Activated CD8-positive, alpha-beta memory T cell treated with anti-CD3 and anti-CD28 coated beads for 4 hours (primary cell): ENCODE measurements at regions not wholly inside any gene's neighbourhood (a gene's known extent, or its start where the extent isn't known, plus 50 kb on each side); places are given as distances from the start of the nearest gene placed in this dataset.
A peak's percentile ranks its signal among the peaks of the same experiment; 100 is the strongest.
"Not testable (repeated sequence)": the region's sequence is repeated elsewhere in the genome, so short reads cannot be mapped to it uniquely, and the experiment has no call there.

Experiments
- DNase-seq, 2 donors: peaks; one replicate each; pipeline ENCODE4 v3.0.0-alpha.2; 2020; ENCODE audit warnings: low read depth in 2 of 2

DNA sequence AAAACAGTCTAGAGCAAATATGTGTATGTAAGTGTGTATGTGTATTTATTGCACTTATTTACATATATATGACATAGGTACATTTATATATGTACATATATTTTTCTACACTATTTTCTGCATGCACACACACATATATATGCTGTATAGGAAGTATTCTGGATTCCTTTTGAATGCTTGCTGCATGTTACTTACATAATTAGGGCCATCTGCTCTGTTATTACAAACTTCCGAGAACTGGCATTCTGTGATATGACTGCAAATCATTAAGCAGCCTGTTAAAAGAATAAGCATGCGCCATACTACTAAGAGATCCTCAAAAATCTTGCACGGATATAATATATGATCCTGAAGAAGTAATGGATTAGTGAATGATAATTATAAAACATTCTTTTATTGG is 1157.6 kb upstream of the TENM3 start:
- DNase-seq, result no peak

DNA sequence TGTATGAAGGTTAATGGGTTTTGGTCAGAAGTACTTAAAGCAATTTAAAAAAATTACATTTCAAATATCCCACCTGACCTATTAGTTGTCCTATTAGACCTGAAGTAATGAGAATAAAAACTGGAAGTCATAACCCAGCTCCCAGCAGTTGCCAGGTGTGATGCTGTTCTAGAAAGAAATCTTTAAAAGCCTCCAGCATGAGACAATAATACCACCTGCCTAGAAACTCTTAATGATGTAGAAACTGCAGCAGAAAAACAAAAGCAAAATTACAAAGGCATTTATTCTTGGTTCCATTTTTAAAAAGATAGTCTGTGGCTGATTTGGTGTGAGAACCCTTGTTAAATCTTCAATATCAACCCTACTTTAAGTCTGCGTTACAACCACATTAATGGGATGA is 1137.7 kb upstream of the TENM3 start:
- DNase-seq, result no peak

DNA sequence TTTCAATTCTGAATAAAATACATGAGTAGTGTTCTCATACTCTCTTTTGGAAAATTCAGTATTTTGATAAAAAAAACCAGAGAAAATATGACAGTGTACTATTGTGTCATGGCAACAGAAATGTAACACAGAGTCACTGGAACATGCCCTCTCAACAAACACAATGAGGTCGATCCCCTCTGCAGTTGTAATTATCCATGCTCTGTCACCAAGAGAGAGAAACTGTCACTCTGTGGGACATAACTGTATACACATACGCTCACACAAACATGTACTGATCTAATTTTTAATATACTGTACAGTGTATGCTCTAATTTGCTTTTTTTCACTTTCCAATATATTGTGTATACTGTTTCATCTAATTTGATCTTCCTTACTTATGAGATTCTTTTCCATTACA is 1136.8 kb upstream of the TENM3 start:
- no peak for DNase-seq

DNA sequence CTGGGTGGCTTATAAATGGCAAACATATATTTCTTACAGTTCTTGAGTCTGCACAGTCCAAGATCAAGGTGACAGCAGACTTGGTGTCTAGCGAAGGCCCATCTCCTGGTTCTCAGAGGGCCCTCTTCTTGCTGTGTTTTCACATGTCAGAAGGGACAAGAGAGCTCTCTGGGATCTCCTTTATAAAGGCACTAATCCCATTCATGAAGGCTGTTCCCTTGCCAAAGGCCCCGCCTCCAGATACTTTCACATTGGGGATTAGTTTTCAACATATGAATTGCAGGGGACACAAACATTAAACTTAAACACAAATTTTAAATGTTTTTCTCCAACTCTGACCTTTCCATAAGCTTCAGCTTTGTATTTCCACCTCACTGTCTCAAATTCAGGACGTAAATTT is 1135.0 kb upstream of the TENM3 start:
- no peak for DNase-seq

DNA sequence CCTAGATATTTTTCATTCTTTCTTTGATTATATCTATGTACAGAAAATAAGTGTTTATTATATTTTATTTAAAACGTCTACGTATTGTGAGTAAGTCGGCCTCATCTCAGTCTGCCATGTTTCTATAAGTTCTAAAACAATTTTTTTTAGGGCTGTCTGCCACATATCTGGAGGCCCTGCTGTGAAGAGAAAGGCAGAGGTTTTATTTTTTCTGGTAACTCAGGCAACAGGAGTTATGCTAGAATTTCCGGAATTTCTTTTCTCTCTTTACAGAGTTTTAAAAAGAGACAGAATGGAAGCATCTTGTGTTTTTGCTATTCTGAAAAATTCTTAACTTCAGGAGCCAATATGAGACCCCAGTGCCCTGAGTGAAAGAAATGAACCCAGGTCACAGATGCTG is 1124.0 kb upstream of the TENM3 start:
- no peak for DNase-seq

DNA sequence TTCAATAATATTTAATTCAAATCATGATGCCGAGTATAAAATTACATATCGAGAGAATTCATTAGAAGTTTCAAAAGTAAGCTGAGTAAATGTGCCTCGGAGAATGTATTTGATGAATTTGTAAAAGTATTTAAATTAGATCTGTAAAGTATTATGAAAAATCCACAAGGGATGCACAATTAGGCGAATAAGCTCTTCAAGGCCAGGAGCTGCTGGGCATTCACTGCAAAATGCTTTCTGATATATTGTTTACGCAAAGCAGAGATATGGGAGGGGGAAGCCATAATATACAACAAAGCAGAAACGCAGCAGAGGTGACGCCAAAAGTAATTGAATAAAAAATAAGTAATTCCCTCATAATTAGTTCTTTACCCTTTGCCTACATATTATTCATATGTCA is 1121.5 kb upstream of the TENM3 start:
- DNase-seq, result no peak

DNA sequence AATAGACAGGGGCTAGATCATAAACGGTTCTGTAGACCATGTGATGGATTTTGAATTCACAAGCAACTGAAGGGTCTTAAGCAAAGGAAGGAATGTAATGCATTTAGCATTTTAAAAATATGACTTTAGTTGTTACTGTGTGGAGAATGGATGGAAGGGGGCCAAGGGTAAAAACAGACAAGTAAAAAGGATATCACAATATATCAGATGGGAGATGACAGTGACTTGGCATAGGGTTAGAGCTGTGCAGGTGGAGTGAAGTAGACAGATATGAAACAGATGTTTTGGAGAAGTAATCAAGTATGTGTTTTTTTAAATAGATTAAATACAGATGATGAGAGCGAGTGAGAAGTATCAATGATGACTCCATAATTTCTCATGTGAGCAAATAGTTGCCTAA is 1116.0 kb upstream of the TENM3 start:
- DNase-seq, result no peak

DNA sequence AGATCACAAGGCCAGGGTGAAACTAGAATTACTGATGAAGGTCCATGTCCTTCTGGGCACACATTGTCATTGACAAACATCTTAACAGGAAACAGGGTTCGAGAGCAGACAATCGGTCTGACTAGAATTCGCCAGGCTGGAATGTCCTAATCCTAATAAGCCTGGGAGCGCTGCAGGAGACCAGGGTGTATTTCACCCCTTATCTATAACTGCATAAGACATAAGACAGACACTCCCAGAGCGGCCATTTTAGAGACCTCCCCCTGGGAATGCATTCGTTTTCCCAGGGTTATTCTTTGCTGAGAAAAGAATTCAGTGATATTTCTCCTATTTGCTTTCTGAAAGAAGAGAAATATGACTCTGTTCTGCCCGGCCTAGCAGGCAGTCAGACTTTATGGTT is 1112.9 kb upstream of the TENM3 start:
- DNase-seq, result not testable (repeated sequence)

DNA sequence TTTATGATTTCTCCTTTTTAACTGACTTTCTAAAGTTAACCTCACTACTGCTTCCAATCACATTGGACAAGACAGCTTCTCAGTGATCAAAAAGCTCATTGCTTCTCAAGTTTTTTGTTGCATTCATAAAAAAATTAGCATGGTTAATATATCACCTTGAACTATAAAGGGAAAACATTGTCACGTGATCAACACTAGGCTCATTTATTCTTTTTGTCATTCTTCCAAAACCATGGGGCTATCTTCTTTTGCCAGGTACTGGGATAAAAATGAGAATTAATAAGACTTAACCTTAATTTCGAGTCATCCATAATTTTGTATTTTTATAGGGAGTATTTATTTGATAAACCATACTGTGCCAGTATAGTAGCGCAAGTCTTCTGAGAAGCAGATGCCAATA is 1105.9 kb upstream of the TENM3 start:
- DNase-seq, result no peak

DNA sequence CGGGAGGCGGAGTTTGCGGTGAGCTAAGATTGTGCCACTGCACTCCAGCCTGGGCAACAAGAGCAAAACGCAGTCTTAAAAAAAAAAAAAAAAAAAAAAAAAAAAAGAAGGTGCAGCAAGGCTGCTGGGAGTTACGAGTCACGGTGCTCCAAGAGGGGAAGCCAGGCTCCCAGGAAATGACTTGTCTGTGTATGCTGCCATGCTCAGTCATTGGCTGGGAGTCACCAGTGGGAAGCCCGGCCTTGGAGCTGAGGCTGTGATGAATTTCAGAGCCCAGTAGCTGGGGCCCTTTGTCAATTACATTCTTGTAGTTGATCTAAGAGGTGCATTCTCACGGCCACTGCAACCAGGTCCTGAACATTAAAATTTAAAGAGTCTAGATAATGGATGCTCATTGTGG is 1105.1 kb upstream of the TENM3 start:
- no peak for DNase-seq

DNA sequence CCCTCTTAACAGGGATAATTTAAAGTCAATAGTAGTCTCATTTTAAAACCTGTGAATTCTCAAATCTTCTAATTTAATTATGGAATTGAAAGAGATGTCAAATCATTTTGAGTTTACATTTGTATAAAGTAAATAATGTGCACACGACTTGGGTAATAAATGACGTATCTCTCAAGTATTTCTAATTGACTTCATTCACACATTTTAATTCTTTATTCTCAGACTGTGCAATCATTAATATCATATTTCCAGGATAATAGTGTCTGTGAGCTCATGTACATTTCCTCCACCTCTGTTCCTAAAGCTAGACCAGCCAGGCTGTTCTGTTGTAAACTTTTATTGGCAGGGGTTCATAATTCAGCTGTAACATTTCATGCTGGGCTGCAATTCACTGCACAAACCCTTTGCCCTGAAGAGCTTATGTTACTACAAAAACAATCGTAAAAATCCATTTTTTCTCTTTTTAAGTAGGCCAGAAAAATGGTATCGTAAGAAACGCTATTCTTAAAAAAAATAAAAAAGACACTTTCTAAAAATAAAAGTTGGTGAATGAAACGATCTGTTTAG is 1103.1 kb upstream of the TENM3 start:
- DNase-seq, result no peak

DNA sequence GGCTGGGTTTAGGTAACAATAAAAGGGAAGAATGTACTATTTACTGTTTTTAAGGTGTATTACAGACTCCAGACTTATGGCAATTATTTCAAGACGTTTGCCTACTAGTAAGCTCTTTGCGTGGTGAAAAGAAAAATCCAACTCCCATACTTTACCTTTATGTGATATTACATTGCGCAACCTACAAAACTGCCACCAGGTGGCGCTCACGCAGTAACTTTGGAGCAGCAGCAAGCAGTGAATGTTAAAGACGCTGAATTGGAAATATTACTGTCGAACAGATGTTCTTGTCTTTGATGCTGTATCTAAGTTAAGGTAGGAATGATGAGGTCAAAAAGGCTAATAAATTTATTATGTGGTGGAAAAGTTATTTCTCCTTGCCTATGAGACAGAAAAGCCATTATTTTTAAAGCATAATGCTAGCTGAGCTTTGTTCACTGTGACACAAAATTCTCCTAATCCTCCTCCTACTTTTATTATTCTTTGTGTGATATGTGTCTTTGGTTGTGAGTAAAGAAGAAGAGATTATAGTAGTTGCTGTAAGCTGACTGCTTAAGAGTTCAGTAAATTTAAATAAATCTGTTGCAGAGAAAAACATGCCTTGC is 1099.8 kb upstream of the TENM3 start:
- DNase-seq, result peak; percentile 14 to 38

DNA sequence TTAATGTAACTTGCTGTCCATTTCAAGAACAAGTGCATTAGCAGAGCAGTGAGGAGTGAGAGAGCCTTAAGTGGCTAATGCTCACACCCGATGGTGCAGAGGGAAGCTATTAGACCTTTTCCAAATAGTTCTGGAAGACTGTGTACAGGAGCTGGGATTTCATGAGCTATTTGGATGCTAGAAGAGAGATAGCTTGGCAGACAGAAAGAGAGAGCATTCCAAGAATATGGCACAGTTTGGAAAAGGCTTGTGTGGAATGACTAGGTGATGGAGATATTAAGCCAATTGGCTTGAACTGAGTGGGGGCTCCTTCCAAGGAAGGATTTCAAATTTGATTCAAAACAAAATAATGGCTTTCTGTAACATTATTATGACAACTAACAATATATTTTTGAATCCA is 1097.2 kb upstream of the TENM3 start:
- no peak for DNase-seq

DNA sequence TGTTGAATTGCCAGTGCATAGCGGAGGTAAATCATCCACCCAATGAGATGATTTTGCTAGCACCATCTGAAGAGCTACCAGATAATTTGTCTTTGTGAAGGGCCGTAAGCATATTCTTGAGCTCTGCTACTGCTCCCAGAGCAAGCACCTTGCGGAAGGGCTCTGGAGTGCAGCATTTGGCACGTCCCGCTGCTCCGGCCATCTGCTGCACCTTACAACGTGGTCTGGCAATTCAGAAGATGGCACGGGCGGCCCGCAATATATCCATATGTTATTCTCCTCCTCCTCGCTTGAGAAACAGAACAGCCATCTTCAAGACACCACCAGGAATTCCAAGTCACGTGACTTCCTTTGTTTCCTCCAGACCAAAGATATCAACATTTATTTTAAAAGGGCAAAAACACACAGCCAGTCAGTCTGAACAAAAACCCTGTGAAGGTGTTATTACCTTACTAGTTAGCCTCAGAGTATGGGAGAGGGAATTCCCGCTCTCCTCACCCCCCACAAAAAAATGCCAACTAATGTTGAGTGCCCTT is 1095.7 kb upstream of the TENM3 start:
- DNase-seq, result no peak

DNA sequence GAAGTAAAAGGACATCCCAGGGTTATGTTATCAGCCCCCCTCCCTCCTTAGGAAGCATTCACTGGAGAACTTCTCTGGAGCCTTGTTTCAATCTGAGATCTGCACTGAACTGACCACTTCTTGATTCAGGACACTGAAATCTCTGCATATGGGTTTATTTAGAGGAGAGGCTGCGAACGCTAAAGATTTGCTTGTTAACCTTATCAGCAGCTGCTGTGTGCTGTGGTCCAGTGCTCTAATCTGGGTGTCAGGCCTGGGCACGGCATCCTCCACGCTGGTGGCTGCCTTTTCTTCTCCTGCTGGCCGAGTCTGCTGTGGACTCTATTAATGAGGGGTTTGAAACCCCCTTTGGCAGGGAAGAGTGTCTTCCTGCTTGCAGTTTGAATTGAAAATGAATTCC is 1094.7 kb upstream of the TENM3 start:
- DNase-seq, result no peak

DNA sequence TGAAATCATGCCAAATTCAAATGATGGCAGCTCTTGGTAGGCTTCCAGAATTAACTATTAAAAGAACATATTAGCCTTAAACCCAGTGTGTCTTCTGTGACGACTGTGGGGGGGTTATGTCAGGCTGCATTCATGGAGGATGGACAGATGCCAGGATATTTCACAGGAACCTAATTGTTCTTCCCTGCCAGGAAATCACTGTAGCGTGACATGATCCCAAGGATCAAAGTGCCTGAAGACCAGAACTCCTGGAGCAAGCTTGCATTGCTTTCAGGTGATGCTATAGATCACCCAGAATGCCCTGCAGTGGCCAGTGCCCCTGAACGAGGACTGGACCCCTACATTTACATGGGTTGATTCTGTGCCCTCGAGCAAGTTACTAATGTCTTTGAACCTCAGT is 1093.0 kb upstream of the TENM3 start:
- no peak for DNase-seq

DNA sequence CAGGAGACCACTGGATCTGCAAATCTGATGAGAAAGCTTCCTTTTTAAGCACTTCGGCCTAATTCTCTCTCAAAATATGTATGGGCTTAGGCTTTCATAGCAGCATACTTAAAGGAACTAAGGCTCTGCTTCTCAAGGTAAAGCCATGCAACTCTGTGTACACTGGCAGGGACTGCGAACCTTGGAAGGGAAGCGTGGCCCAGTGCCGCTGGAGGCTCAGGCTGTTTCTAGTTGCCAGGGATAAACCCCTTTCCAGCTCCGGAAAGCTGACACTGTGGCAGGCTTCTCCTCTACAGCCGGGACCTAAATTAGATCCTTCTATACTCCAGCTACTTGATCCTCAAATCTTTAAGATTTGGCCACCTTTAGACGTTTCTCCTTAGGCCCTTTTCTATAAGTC is 1091.3 kb upstream of the TENM3 start:
- DNase-seq, result no peak

DNA sequence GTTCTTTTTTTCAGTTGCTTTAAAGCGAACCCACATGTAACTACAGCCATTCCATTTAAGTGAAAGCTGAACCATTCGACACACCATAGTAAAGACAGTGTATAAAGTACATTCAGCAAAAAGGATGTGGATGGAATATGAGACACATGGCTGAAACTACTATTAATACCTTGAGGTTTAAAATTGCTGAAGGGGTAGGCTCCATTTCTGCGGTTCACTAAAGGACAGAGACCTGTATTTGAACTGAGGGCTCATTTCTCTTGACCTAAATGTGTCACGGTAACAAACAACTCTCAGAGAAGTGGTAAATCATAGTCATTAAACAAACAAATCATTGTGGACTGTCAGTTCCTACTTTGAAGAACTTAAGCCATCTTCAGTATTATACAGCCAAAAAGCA is 1085.6 kb upstream of the TENM3 start:
- DNase-seq, result no peak

DNA sequence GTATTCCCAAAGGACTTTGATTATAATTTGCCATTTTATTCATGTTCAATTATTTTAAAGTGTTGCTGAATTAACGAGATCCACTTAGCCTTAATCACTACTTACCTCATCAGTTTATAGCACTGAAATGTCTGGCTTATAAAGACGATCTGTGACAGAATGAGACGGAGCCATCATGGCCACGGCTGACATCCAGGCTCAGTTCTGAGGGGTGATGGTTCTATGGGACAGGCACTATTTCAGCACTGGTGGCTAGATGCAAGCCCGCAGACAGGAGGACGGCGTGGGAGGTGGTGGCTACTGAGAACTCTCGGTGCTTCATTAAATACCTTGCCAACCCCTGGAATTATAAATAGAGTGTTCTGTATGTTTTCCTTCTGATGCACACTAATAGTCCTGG is 1084.2 kb upstream of the TENM3 start:
- DNase-seq, result no peak

DNA sequence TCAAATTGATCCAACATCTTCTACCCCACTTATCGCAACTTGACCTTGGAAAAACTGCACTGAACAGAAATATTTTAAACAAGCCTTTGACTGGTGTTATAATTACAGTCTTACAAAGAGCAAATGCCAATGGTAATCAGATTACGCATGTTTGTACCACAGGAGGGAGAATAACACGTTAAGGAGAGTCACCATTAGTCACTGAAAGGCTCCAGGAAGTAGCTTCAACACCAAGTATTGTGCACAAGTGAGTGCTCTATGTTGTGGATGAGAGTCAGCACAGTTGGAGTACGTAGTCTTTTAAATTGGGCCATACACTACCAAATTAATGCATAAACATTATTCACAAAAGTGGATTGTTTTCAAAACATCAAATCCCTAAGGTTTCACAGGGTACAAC is 1081.5 kb upstream of the TENM3 start:
- no peak for DNase-seq

DNA sequence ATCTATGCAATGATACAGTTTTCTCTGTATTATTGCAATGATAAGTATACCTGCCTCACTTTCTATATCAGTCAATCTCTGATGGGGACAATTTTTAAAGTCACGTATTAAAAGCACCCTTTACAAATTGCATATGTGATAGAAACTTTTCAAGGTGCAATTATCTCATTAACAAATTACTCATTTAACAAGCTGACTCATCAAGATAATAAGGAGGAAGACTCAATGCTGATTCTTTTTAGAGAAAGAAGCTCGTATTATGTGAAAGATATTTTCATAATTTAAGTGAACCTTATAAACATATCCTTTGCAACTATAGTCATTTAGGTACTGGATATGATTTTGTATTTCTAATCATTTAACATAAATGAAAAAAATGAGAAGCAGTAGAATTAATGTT is 1080.9 kb upstream of the TENM3 start:
- no peak for DNase-seq

DNA sequence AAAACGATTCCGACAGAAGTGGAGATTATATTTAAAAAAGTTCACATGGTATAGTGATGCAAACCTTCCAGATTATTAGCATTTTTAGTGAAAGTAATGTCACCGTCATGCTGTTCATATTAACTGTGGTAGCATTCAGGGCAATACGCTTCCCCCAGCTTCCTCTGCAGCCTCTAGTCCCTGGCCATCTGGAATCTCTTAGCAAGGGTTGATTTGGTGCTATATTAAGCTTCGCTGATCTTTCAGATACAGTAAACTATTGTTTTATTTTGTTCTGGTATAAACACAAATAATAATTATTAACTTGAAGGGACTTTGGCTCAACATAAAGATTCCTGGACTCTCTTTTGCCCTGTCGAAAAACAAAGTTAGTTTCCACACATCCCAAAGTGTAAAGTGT is 1080.5 kb upstream of the TENM3 start:
- DNase-seq, result no peak

DNA sequence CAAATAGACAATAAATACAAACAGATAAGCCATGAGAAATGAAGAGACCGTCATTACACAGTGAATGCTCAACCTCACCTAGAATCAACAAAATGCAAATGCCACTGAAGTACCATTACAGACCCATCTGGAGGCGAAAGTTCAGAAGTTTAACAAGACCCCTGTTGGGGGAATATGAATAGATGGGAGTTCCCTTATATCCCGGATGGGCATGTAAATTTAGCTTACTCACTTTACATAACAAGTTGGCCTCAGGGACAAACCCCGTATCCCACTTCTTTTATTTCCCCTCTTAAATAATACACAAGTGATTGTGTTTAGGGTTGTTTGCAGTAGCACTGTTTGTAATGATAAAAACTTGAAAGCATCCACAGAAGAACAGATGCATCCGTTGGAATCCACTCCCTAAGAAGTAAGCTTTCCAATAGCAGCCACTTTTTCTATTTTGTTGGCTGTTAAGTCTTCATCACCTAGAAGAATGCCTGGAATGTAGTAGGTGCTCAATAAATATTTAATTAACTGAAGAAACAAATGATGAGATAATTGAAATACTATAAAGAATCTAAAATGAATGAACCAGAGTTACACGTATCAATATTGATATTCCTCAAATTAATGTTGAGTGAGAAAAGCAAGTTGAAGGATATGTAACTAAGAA is 1076.3 kb upstream of the TENM3 start:
- DNase-seq, result no peak
